GM12892 (cell line): ENCODE measurements at regions not wholly inside any gene's neighbourhood (a gene's known extent, or its start where the extent isn't known, plus 50 kb on each side); places are given as distances from the start of the nearest gene placed in this dataset.

ENCODE experiments used
- POLR2A ChIP-seq: IDR thresholded peaks from 2 replicates; pipeline ENCODE4 v1.6.1; 2011; ENCODE audit warnings: low read depth, low read length, control low read depth
- TAF1 ChIP-seq: IDR thresholded peaks from 2 replicates; pipeline ENCODE4 v1.6.1; 2011; ENCODE audit warnings: low read depth, mild to moderate bottlenecking, control low read depth, low read length, borderline replicate concordance

DNA sequence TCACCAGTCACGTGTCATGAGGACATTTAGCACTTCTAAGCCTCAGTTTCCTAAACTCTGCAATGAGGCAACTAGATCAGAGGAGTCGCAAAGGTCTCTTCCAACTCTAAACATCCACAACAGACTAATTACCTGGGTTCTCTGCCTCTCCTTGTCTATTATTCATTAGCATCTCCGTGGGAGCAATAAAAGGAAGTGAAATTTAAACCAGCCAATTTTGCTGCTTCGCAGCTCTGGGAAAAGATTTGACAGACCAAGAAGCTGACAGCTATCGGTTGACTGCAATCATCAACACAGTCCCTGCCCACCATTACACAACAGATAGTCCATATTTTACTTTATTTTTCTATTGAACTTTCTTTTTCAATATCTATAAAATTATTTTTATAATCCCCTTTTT, 308.9 kb downstream of the NR2F1-AS1 start:
- TF ChIP-seq POLR2A = no peak
- TF ChIP-seq TAF1 = no peak
